GM23338 (cell line): ENCODE measurements at regions not wholly inside any gene's neighbourhood (a gene's known extent, or its start where the extent isn't known, plus 50 kb on each side); places are given as distances from the start of the nearest gene placed in this dataset.

Experiments
- ATAC-seq: fragments of 200-7000 bp; cut with Tn5 transposase; 3 replicates; pipeline ENCODE4 v1.9.1; 2020
- DNase-seq: peaks from one replicate; pipeline ENCODE4 v3.0.0-alpha.2; 2015; ENCODE audit warnings: low spot score
- H2AFZ ChIP-seq: fragments of 200-600 bp; sonication (generic); 2 replicates; pipeline ENCODE4 v1.8.0; 2016; ENCODE audit warnings: antibody characterized with exemption, mild to moderate bottlenecking, moderate library complexity
- H3F3A ChIP-seq: fragments of 200-600 bp; sonication (generic); replicated peaks from 2 replicates; pipeline ENCODE4 v1.8.0; 2017; ENCODE audit warnings: antibody characterized with exemption, mixed run types, low read depth
- H3K27ac ChIP-seq: fragments of 200-600 bp; sonication (generic); 2 replicates; pipeline ENCODE4 v1.6.1; 2016; ENCODE audit warnings: low read depth
- H3K27me3 ChIP-seq: fragments of 200-600 bp; sonication (generic); 2 replicates; pipeline ENCODE4 v1.8.0; 2016; ENCODE audit warnings: mild to moderate bottlenecking, mixed run types, moderate library complexity; ENCODE audit not compliant: insufficient read depth
- H3K36me3 ChIP-seq: fragments of 200-600 bp; sonication (generic); 2 replicates; pipeline ENCODE4 v1.8.0; 2016; ENCODE audit warnings: mild to moderate bottlenecking; ENCODE audit not compliant: insufficient read depth
- H3K4me1 ChIP-seq: fragments of 200-600 bp; sonication (generic); 2 replicates; pipeline ENCODE4 v1.8.0; 2016; ENCODE audit warnings: mild to moderate bottlenecking, moderate library complexity; ENCODE audit not compliant: insufficient read depth
- H3K4me2 ChIP-seq: fragments of 200-600 bp; sonication (generic); 2 replicates; pipeline ENCODE4 v1.7.1; 2017; ENCODE audit warnings: mixed run types
- H3K4me3 ChIP-seq: fragments of 200-600 bp; sonication (generic); 2 replicates; pipeline ENCODE4 v1.6.1; 2016; ENCODE audit warnings: mixed run types
- H3K79me2 ChIP-seq: fragments of 200-600 bp; sonication (generic); replicated peaks from 2 replicates; pipeline ENCODE4 v1.8.0; 2017; ENCODE audit warnings: mild to moderate bottlenecking; ENCODE audit not compliant: insufficient read depth
- H3K9me2 ChIP-seq: fragments of 200-600 bp; sonication (generic); 2 replicates; pipeline ENCODE4 v1.8.0; 2017; ENCODE audit not compliant: insufficient read depth
- H4K20me1 ChIP-seq: fragments of 200-600 bp; sonication (generic); replicated peaks from 2 replicates; pipeline ENCODE4 v1.8.0; 2017; ENCODE audit warnings: mild to moderate bottlenecking; ENCODE audit not compliant: insufficient read depth
- H3K27ac Mint-ChIP-seq: 2 replicates; pipeline ENCODE4 v1.8.0; 2020; ENCODE audit warnings: inconsistent platforms, mild to moderate bottlenecking, moderate library complexity, mixed read lengths
- H3K27me3 Mint-ChIP-seq: 3 replicates; pipeline ENCODE4 v1.8.0; 2022; ENCODE audit warnings: low read depth, mild to moderate bottlenecking, moderate library complexity, mixed read lengths, inconsistent platforms; ENCODE audit not compliant: insufficient read depth, poor library complexity
- H3K36me3 Mint-ChIP-seq: 3 replicates; pipeline ENCODE4 v1.8.0; 2021; ENCODE audit warnings: low read depth, mild to moderate bottlenecking, inconsistent platforms, moderate library complexity, mixed read lengths
- H3K4me1 Mint-ChIP-seq: 3 replicates; pipeline ENCODE4 v1.8.0; 2020; ENCODE audit warnings: mild to moderate bottlenecking, inconsistent platforms, mixed read lengths
- H3K4me3 Mint-ChIP-seq: 3 replicates; pipeline ENCODE4 v1.8.0; 2021; ENCODE audit warnings: moderate library complexity, mild to moderate bottlenecking, inconsistent platforms, mixed read lengths
- H3K9me3 Mint-ChIP-seq: 3 replicates; pipeline ENCODE4 v1.8.0; 2020; ENCODE audit warnings: moderate library complexity, mild to moderate bottlenecking, inconsistent platforms, mixed read lengths
- CREB1 ChIP-seq: fragments of 250-450 bp; sonication (Bioruptor Pico); IDR thresholded peaks from 2 replicates; pipeline ENCODE4 v1.5.0; 2020; ENCODE audit warnings: low read depth, mild to moderate bottlenecking, moderate library complexity
- EZH2phosphoT487 ChIP-seq: fragments of 200-600 bp; sonication (generic); IDR thresholded peaks from one replicate; pipeline ENCODE4 v1.8.1; 2018; ENCODE audit warnings: antibody characterized with exemption; ENCODE audit not compliant: unreplicated experiment
- NANOG ChIP-seq: IDR thresholded peaks from 2 replicates; pipeline ENCODE4 v1.6.1; 2016; ENCODE audit warnings: antibody characterized with exemption, borderline replicate concordance
- STAT1 ChIP-seq: IDR thresholded peaks from one replicate; pipeline ENCODE4 v1.6.1; 2016; ENCODE audit warnings: antibody characterized with exemption; ENCODE audit not compliant: unreplicated experiment
- ZNF114 ChIP-seq: fragments of 250-450 bp; sonication (Bioruptor Pico); IDR thresholded peaks from 2 replicates; pipeline ENCODE4 v1.5.0; 2020; ENCODE audit warnings: mild to moderate bottlenecking, moderate library complexity
- ZNF331 ChIP-seq: fragments of 250-450 bp; sonication (Bioruptor Pico); IDR thresholded peaks from 2 replicates; pipeline ENCODE4 v1.5.0; 2020; ENCODE audit warnings: low read depth, mild to moderate bottlenecking, moderate library complexity
- TF ChIP-seq, protein P1 (sequence below): IDR thresholded peaks from one replicate; pipeline ENCODE4 v1.6.1; 2018; ENCODE audit warnings: antibody characterized with exemption; ENCODE audit not compliant: unreplicated experiment
- TF ChIP-seq, protein P2 (sequence below), 2 experiments: fragments of 200-600 bp in 1 of 2; sonication (generic) in 1 of 2; conservative IDR thresholded peaks; 2 replicates each; pipeline versions ENCODE4 v1.5.1 to v1.6.1; 2016 to 2017; ENCODE audit warnings: antibody characterized with exemption in 2 of 2, low read depth in 2 of 2, mild to moderate bottlenecking in 2 of 2, moderate library complexity in 1 of 2
- TF ChIP-seq, protein P3 (sequence below): IDR thresholded peaks from 2 replicates; pipeline ENCODE4 v1.6.1; 2016; ENCODE audit warnings: antibody characterized with exemption
- TF ChIP-seq, protein P4 (sequence below): fragments of 250-450 bp; sonication (Bioruptor Pico); IDR thresholded peaks from 2 replicates; pipeline ENCODE4 v1.5.0; 2020; ENCODE audit warnings: mild to moderate bottlenecking, moderate library complexity

DNA sequence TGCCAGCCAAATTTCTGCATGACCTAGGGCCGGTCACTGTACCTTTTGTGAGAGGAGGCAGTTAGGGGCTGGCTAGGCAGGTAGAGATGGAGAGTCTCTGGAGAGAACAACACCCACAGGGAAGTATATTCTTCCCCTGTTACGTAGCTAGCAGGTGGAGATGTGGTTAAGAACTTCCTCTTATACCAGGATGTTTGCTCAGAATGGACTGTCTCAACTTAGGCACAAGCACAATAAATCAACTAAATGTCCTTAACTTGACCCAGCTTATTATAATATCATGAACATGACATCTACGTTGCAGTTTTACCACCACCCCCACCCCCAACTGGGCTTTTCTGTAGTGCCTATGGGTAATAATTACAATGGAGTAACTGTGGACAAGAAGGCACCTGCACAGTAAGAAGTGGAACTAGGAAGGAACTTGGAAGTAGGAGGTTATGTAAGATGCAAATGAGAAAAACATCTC is 60.7 kb upstream of the MPEG1 start (continued):
- TF ChIP-seq, protein P1, sequence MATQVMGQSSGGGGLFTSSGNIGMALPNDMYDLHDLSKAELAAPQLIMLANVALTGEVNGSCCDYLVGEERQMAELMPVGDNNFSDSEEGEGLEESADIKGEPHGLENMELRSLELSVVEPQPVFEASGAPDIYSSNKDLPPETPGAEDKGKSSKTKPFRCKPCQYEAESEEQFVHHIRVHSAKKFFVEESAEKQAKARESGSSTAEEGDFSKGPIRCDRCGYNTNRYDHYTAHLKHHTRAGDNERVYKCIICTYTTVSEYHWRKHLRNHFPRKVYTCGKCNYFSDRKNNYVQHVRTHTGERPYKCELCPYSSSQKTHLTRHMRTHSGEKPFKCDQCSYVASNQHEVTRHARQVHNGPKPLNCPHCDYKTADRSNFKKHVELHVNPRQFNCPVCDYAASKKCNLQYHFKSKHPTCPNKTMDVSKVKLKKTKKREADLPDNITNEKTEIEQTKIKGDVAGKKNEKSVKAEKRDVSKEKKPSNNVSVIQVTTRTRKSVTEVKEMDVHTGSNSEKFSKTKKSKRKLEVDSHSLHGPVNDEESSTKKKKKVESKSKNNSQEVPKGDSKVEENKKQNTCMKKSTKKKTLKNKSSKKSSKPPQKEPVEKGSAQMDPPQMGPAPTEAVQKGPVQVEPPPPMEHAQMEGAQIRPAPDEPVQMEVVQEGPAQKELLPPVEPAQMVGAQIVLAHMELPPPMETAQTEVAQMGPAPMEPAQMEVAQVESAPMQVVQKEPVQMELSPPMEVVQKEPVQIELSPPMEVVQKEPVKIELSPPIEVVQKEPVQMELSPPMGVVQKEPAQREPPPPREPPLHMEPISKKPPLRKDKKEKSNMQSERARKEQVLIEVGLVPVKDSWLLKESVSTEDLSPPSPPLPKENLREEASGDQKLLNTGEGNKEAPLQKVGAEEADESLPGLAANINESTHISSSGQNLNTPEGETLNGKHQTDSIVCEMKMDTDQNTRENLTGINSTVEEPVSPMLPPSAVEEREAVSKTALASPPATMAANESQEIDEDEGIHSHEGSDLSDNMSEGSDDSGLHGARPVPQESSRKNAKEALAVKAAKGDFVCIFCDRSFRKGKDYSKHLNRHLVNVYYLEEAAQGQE, result no peak
- TF ChIP-seq, protein P2, sequence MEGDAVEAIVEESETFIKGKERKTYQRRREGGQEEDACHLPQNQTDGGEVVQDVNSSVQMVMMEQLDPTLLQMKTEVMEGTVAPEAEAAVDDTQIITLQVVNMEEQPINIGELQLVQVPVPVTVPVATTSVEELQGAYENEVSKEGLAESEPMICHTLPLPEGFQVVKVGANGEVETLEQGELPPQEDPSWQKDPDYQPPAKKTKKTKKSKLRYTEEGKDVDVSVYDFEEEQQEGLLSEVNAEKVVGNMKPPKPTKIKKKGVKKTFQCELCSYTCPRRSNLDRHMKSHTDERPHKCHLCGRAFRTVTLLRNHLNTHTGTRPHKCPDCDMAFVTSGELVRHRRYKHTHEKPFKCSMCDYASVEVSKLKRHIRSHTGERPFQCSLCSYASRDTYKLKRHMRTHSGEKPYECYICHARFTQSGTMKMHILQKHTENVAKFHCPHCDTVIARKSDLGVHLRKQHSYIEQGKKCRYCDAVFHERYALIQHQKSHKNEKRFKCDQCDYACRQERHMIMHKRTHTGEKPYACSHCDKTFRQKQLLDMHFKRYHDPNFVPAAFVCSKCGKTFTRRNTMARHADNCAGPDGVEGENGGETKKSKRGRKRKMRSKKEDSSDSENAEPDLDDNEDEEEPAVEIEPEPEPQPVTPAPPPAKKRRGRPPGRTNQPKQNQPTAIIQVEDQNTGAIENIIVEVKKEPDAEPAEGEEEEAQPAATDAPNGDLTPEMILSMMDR (conservative IDR thresholded peaks at IDR 0.05; ENCODE audit: low read depth in 2 of 2), result no peak
- no peak for TF ChIP-seq NANOG
- TF ChIP-seq CREB1, result no peak
- no peak for TF ChIP-seq ZNF331 (CRISPR knock-in tag)
- TF ChIP-seq, protein P3, sequence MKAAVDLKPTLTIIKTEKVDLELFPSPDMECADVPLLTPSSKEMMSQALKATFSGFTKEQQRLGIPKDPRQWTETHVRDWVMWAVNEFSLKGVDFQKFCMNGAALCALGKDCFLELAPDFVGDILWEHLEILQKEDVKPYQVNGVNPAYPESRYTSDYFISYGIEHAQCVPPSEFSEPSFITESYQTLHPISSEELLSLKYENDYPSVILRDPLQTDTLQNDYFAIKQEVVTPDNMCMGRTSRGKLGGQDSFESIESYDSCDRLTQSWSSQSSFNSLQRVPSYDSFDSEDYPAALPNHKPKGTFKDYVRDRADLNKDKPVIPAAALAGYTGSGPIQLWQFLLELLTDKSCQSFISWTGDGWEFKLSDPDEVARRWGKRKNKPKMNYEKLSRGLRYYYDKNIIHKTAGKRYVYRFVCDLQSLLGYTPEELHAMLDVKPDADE, result no peak

DNA sequence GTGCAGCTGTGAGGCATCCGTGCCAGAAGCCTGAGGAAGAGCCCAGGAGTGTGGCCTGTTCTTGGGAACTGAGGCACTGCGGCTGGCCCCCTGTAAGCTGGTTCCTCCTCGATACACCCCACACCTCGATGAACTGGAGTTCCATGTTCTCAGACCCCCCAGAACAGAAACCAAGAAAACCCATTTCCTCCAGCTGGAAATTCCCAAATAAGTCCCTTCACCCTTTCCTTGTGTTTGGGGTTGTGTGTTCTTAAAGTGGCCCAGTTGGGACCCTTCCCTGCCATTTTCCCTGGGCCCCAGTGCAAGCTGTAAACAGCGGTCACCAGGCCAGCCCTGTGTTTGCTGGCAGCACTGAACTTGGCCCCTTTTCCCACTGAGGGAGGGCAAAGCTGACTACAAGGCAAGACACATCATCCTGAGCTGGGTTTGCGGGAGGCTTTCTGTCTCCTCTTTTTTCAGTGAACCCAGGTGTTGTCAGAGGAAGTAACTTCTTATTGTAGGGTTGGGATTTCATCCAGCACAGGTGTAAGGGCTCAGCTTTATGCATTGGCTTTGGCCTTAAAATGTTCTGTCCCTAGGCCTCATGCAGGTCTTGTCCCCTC is 60.1 kb upstream of the MPEG1 start:
- Histone ChIP-seq H2AFZ (no peak overlapping the region; the same call in 1 of the 2 replicates), H3K27ac (no peak overlapping the region), H3K4me2 (no peak overlapping the region), H3K36me3 (no peaks in the 10 kb centered on the region), H4K20me1 (no peaks in the 10 kb centered on the region), H3K4me1 (no peaks in the 10 kb centered on the region), H3K79me2 (no peaks in the 10 kb centered on the region), H3K4me3 (no peak overlapping the region), H3F3A (no peaks in the 10 kb centered on the region), H3K27me3 (no peaks in the 10 kb centered on the region), H3K9me2 (no peaks in the 10 kb centered on the region)
- DNase-seq, result no peak
- peaks cover 30% of the 10 kb centered on the region for H3K9me3 Mint-ChIP-seq
- no peak overlapping the region for H3K4me3 Mint-ChIP-seq
- no peaks in the 10 kb centered on the region; the same call in 2 of the 3 replicates for H3K36me3 Mint-ChIP-seq
- no peak overlapping the region for H3K27ac Mint-ChIP-seq
- no peak for ATAC-seq
- H3K4me1 Mint-ChIP-seq, result no peaks in the 10 kb centered on the region
- peaks cover 3% of the 10 kb centered on the region for H3K27me3 Mint-ChIP-seq
- TF ChIP-seq ZNF114 (CRISPR knock-in tag) (no peak), STAT1 (no peak), EZH2phosphoT487 (no peak)
- TF ChIP-seq, protein P4, sequence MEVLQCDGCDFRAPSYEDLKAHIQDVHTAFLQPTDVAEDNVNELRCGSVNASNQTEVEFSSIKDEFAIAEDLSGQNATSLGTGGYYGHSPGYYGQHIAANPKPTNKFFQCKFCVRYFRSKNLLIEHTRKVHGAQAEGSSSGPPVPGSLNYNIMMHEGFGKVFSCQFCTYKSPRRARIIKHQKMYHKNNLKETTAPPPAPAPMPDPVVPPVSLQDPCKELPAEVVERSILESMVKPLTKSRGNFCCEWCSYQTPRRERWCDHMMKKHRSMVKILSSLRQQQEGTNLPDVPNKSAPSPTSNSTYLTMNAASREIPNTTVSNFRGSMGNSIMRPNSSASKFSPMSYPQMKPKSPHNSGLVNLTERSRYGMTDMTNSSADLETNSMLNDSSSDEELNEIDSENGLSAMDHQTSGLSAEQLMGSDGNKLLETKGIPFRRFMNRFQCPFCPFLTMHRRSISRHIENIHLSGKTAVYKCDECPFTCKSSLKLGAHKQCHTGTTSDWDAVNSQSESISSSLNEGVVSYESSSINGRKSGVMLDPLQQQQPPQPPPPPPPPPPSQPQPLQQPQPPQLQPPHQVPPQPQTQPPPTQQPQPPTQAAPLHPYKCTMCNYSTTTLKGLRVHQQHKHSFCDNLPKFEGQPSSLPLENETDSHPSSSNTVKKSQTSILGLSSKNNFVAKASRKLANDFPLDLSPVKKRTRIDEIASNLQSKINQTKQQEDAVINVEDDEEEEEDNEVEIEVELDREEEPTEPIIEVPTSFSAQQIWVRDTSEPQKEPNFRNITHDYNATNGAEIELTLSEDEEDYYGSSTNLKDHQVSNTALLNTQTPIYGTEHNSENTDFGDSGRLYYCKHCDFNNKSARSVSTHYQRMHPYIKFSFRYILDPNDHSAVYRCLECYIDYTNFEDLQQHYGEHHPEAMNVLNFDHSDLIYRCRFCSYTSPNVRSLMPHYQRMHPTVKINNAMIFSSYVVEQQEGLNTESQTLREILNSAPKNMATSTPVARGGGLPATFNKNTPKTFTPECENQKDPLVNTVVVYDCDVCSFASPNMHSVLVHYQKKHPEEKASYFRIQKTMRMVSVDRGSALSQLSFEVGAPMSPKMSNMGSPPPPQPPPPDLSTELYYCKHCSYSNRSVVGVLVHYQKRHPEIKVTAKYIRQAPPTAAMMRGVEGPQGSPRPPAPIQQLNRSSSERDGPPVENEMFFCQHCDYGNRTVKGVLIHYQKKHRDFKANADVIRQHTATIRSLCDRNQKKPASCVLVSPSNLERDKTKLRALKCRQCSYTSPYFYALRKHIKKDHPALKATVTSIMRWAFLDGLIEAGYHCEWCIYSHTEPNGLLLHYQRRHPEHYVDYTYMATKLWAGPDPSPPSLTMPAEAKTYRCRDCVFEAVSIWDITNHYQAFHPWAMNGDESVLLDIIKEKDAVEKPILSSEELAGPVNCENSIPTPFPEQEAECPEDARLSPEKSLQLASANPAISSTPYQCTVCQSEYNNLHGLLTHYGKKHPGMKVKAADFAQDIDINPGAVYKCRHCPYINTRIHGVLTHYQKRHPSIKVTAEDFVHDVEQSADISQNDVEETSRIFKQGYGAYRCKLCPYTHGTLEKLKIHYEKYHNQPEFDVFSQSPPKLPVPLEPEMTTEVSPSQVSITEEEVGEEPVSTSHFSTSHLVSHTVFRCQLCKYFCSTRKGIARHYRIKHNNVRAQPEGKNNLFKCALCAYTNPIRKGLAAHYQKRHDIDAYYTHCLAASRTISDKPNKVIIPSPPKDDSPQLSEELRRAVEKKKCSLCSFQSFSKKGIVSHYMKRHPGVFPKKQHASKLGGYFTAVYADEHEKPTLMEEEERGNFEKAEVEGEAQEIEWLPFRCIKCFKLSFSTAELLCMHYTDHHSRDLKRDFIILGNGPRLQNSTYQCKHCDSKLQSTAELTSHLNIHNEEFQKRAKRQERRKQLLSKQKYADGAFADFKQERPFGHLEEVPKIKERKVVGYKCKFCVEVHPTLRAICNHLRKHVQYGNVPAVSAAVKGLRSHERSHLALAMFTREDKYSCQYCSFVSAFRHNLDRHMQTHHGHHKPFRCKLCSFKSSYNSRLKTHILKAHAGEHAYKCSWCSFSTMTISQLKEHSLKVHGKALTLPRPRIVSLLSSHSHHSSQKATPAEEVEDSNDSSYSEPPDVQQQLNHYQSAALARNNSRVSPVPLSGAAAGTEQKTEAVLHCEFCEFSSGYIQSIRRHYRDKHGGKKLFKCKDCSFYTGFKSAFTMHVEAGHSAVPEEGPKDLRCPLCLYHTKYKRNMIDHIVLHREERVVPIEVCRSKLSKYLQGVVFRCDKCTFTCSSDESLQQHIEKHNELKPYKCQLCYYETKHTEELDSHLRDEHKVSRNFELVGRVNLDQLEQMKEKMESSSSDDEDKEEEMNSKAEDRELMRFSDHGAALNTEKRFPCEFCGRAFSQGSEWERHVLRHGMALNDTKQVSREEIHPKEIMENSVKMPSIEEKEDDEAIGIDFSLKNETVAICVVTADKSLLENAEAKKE (CRISPR knock-in tag), result no peak
- TF ChIP-seq, protein P2 (conservative IDR thresholded peaks at IDR 0.05; ENCODE audit: low read depth in 2 of 2), result no peak
